ENCODE measurements at regions not wholly inside any gene's neighbourhood (a gene's known extent, or its start where the extent isn't known, plus 50 kb on each side); places are given as distances from the start of the nearest gene placed in this dataset.

- no peak for DNase-seq
Measured at GRCh38 chr16:5616841-5617240, 519.2 kb upstream of the EEF2KMT start.

- DNase-seq: no peak
Measured at GRCh38 chr16:5615868-5616642, 518.5 kb upstream of the EEF2KMT start.

GRCh38 chr16:5607169-5607568, 509.6 kb upstream of the EEF2KMT start:
- DNase-seq: no peak

GRCh38 chr16:5605404-5605803, 507.8 kb upstream of the EEF2KMT start:
- no peak for DNase-seq

GRCh38 chr16:5604770-5605169, 507.2 kb upstream of the EEF2KMT start:
- DNase-seq: no peak

GRCh38 chr16:5603836-5604235, 506.2 kb upstream of the EEF2KMT start:
- DNase-seq: no peak

- no peak for DNase-seq
Measured at GRCh38 chr16:5601957-5602356, 504.4 kb upstream of the EEF2KMT start.

- no peak for DNase-seq
Measured at GRCh38 chr16:5598793-5599192, 501.2 kb upstream of the EEF2KMT start.

- DNase-seq: no peak
Measured at GRCh38 chr16:5595849-5596248, 498.3 kb upstream of the EEF2KMT start.

GRCh38 chr16:5590416-5590815, 492.8 kb upstream of the EEF2KMT start:
- DNase-seq: no peak

- DNase-seq: no peak
Measured at GRCh38 chr16:5589812-5590373, 492.3 kb upstream of the EEF2KMT start.

- DNase-seq: no peak
Measured at GRCh38 chr16:5584109-5584508, 486.5 kb upstream of the EEF2KMT start.

GRCh38 chr16:5582529-5582928, 484.9 kb upstream of the EEF2KMT start:
- no peak for DNase-seq

GRCh38 chr16:5581908-5582307, 484.3 kb upstream of the EEF2KMT start:
- no peak for DNase-seq

- DNase-seq: no peak
Measured at GRCh38 chr16:5581428-5581827, 483.8 kb upstream of the EEF2KMT start.

- DNase-seq: no peak
Measured at GRCh38 chr16:5580772-5581171, 483.2 kb upstream of the EEF2KMT start.

GRCh38 chr16:5580296-5580695, 482.7 kb upstream of the EEF2KMT start:
- no peak for DNase-seq

- DNase-seq: no peak
Measured at GRCh38 chr16:5578980-5579379, 481.4 kb upstream of the EEF2KMT start.

- no peak for DNase-seq
Measured at GRCh38 chr16:5577463-5577862, 479.9 kb upstream of the EEF2KMT start.

GRCh38 chr16:5575646-5576245, 478.2 kb upstream of the EEF2KMT start:
- no peak for DNase-seq

- DNase-seq: no peak
Measured at GRCh38 chr16:5575121-5575520, 477.5 kb upstream of the EEF2KMT start.

- no peak for DNase-seq
Measured at GRCh38 chr16:5572056-5572455, 474.5 kb upstream of the EEF2KMT start.

GRCh38 chr16:5571446-5571845, 473.9 kb upstream of the EEF2KMT start:
- DNase-seq: no peak

- DNase-seq: no peak
Measured at GRCh38 chr16:5561800-5562199, 464.2 kb upstream of the EEF2KMT start.
